HG03025 (cell line): ENCODE measurements at regions not wholly inside any gene's neighbourhood (a gene's known extent, or its start where the extent isn't known, plus 50 kb on each side); places are given as distances from the start of the nearest gene placed in this dataset.
"Not testable (repeated sequence)": the region's sequence is repeated elsewhere in the genome, so short reads cannot be mapped to it uniquely, and the experiment has no call there.

Source experiments
- ATAC-seq: cut with Tn5 transposase; IDR thresholded peaks from one replicate; pipeline ENCODE4 v1.9.1; 2021; ENCODE audit warnings: mild to moderate bottlenecking, moderate library complexity; ENCODE audit not compliant: unreplicated experiment, low FRiP score

- ATAC-seq = no peak
These were observed 306.7 kb upstream of the MMADHC start for GRCh38 chr2:149894226-149894625.

- no peak for ATAC-seq
These were observed 305.0 kb upstream of the MMADHC start for GRCh38 chr2:149892563-149892962.

- no peak for ATAC-seq
These were observed 298.4 kb upstream of the MMADHC start for GRCh38 chr2:149885946-149886345.

- ATAC-seq = no peak
These were observed 297.9 kb upstream of the MMADHC start for GRCh38 chr2:149885468-149885867.

- no peak for ATAC-seq
These were observed 297.3 kb upstream of the MMADHC start for GRCh38 chr2:149884871-149885270.

- no peak for ATAC-seq
These were observed 290.3 kb upstream of the MMADHC start for GRCh38 chr2:149877913-149878312.

GRCh38 chr2:149877074-149877473 lies 289.5 kb upstream of the MMADHC start:
- no peak for ATAC-seq

GRCh38 chr2:149873936-149874335 lies 286.4 kb upstream of the MMADHC start:
- ATAC-seq = no peak

- ATAC-seq = no peak
These were observed 285.1 kb upstream of the MMADHC start for GRCh38 chr2:149872638-149873150.

- no peak for ATAC-seq
These were observed 284.5 kb upstream of the MMADHC start for GRCh38 chr2:149872041-149872440.

- ATAC-seq = no peak
These were observed 283.7 kb upstream of the MMADHC start for GRCh38 chr2:149871091-149871885.

GRCh38 chr2:149863227-149863626 lies 275.7 kb upstream of the MMADHC start:
- no peak for ATAC-seq

GRCh38 chr2:149861034-149861433 lies 273.5 kb upstream of the MMADHC start:
- no peak for ATAC-seq

GRCh38 chr2:149860276-149860921 lies 272.8 kb upstream of the MMADHC start:
- no peak for ATAC-seq

- ATAC-seq = no peak
These were observed 271.5 kb upstream of the MMADHC start for GRCh38 chr2:149858901-149859634.

- no peak for ATAC-seq
These were observed 270.6 kb upstream of the MMADHC start for GRCh38 chr2:149858216-149858615.

GRCh38 chr2:149857344-149857743 lies 269.8 kb upstream of the MMADHC start:
- ATAC-seq = no peak

GRCh38 chr2:149855859-149856258 lies 268.3 kb upstream of the MMADHC start:
- ATAC-seq = not testable (repeated sequence)

- no peak for ATAC-seq
These were observed 262.0 kb upstream of the MMADHC start for GRCh38 chr2:149849591-149849990.

- ATAC-seq = no peak
These were observed 261.6 kb upstream of the MMADHC start for GRCh38 chr2:149849136-149849535.

GRCh38 chr2:149841396-149841795 lies 253.8 kb upstream of the MMADHC start:
- ATAC-seq = no peak
